Esophagus muscularis mucosa (tissue), 4 donors: ENCODE measurements at regions not wholly inside any gene's neighbourhood (a gene's known extent, or its start where the extent isn't known, plus 50 kb on each side); places are given as distances from the start of the nearest gene placed in this dataset.
"Not testable (repeated sequence)": the region's sequence is repeated elsewhere in the genome, so short reads cannot be mapped to it uniquely, and the experiment has no call there.

Experiments used
- DNase-seq: peaks from one replicate; pipeline ENCODE4 v3.0.0-alpha.2; 2017; ENCODE audit errors: extremely low spot score
- H3K27ac ChIP-seq, 4 donors: fragments of 200-600 bp; sonication (generic); replicated peaks in 1 of 4; 1 replicate in 3 of 4; 2 replicates in 1 of 4; pipeline ENCODE4 v1.5.1; 2016 to 2019; ENCODE audit warnings: mild to moderate bottlenecking in 1 of 4
- H3K27me3 ChIP-seq, 4 donors: fragments of 200-600 bp; sonication (generic); one replicate each; pipeline versions ENCODE4 v1.5.1 to v1.6.0; 2016 to 2019
- H3K36me3 ChIP-seq, 4 donors: fragments of 200-600 bp; sonication (generic); one replicate each; pipeline ENCODE4 v1.5.1; 2016 to 2019
- H3K4me1 ChIP-seq, 4 donors: fragments of 200-600 bp; sonication (generic); one replicate each; pipeline ENCODE4 v1.5.1; 2016 to 2019
- H3K4me3 ChIP-seq, 4 donors: fragments of 200-600 bp; sonication (generic); 1 replicate in 2 of 4; 2 replicates in 2 of 4; pipeline ENCODE4 v1.5.1; 2016 to 2019; ENCODE audit warnings: mild to moderate bottlenecking in 4 of 4, moderate library complexity in 1 of 4
- H3K9me3 ChIP-seq, 4 donors: fragments of 200-600 bp; sonication (generic); 1 replicate in 3 of 4; 2 replicates in 1 of 4; pipeline ENCODE4 v1.5.1; 2016 to 2019
- CTCF ChIP-seq, 3 experiments: fragments of 200-600 bp in 2 of 3; fragments of 450-650 bp in 1 of 3; sonication (generic) in 2 of 3; IDR thresholded peaks; one replicate each; pipeline ENCODE4 v1.5.1; 2017 to 2019; ENCODE audit warnings: antibody characterized with exemption in 3 of 3, mild to moderate bottlenecking in 2 of 3, moderate library complexity in 1 of 3
- EP300 ChIP-seq: sonication (generic); formaldehyde crosslinking; IDR thresholded peaks from one replicate; pipeline ENCODE4 v1.6.1; 2017; ENCODE audit warnings: antibody characterized with exemption
- POLR2A ChIP-seq: fragments of 450-650 bp; IDR thresholded peaks from one replicate; pipeline ENCODE4 v1.6.1; 2017; ENCODE audit warnings: antibody characterized with exemption, moderate library complexity, mild to moderate bottlenecking, low read depth
- POLR2AphosphoS5 ChIP-seq, 2 donors: sonication (generic); formaldehyde crosslinking; IDR thresholded peaks; one replicate each; pipeline ENCODE4 v1.6.1; 2017; ENCODE audit warnings: antibody characterized with exemption in 2 of 2
- WGBS: methylation state at CpG from one replicate; pipeline ENCODE4 v1.1.5; 2018; 5-methylcytosine and 5-hydroxymethylcytosine counted together
- intact Hi-C: fragments of 100-400 bp; cut with DNase I; formaldehyde crosslinking; loops from one replicate; pipeline ENCODE4 v1.15.1; 2023

GRCh38 chr2:84132370-84132769, 326.7 kb downstream of the SUCLG1 start:
- no peaks in the 10 kb centered on the region for H3K9me3 ChIP-seq
- H3K4me3 ChIP-seq, result no peak overlapping the region
- H3K4me1 ChIP-seq, result no peaks in the 10 kb centered on the region
- intact Hi-C loops, result no loop called here
- no peak for TF ChIP-seq EP300
- no peak for TF ChIP-seq CTCF (IDR thresholded peaks at IDR 0.05)
- TF ChIP-seq POLR2AphosphoS5 (IDR thresholded peaks at IDR 0.05), result no peak
- no peak for TF ChIP-seq POLR2A
- H3K36me3 ChIP-seq, result no peaks in the 10 kb centered on the region
- 57% methylated on average over 1 of the region's 1 CpG for WGBS
- no peak overlapping the region for H3K27ac ChIP-seq
- H3K27me3 ChIP-seq, result no peaks in the 10 kb centered on the region
- no peak for DNase-seq

- 30% methylated on average over 1 of the region's 1 CpG for WGBS
- H3K9me3 ChIP-seq, result no peaks in the 10 kb centered on the region
- no peak for DNase-seq
- H3K27me3 ChIP-seq, result no peaks in the 10 kb centered on the region
- no peak overlapping the region for H3K27ac ChIP-seq
- H3K4me3 ChIP-seq, result no peak overlapping the region
- no peak for TF ChIP-seq POLR2AphosphoS5 (IDR thresholded peaks at IDR 0.05)
- no peak for TF ChIP-seq EP300
- TF ChIP-seq POLR2A, result no peak
- no peak for TF ChIP-seq CTCF (IDR thresholded peaks at IDR 0.05)
- no peaks in the 10 kb centered on the region for H3K36me3 ChIP-seq
- H3K4me1 ChIP-seq, result no peaks in the 10 kb centered on the region
- intact Hi-C loops, result no loop called here
Measured at GRCh38 chr2:84131278-84131830, 327.7 kb downstream of the SUCLG1 start.

- intact Hi-C loops, result no loop called here
- H3K4me3 ChIP-seq, result no peak overlapping the region
Measured at GRCh38 chr2:84129018-84129417, 330.1 kb downstream of the SUCLG1 start.

GRCh38 chr2:84127812-84128211, 331.3 kb downstream of the SUCLG1 start:
- H3K4me3 ChIP-seq, H3K27ac ChIP-seq, H3K9me3 ChIP-seq, DNase-seq, H3K27me3 ChIP-seq, H3K36me3 ChIP-seq, intact Hi-C loops, H3K4me1 ChIP-seq: not testable (repeated sequence)
- 87% methylated on average over 8 of the region's 8 CpGs for WGBS

More at GRCh38 chr2:84129018-84129417, 330.1 kb downstream of the SUCLG1 start:
- 77% methylated on average over 4 of the region's 4 CpGs for whole genome bisulfite sequencing
- TF ChIP-seq EP300 (no peak), POLR2AphosphoS5 (IDR thresholded peaks at IDR 0.05) (no peak), CTCF (IDR thresholded peaks at IDR 0.05) (no peak), POLR2A (no peak)
- DNase-seq, result no peak
- no peaks in the 10 kb centered on the region for H3K36me3 ChIP-seq
- no peaks in the 10 kb centered on the region for H3K27me3 ChIP-seq
- no peak overlapping the region for H3K27ac ChIP-seq
- no peaks in the 10 kb centered on the region for H3K4me1 ChIP-seq
- no peaks in the 10 kb centered on the region for H3K9me3 ChIP-seq

- no peak overlapping the region for H3K4me3 ChIP-seq
- H3K36me3 ChIP-seq, result no peaks in the 10 kb centered on the region
- intact Hi-C loops, result no loop called here
- TF ChIP-seq EP300 (no peak), POLR2AphosphoS5 (IDR thresholded peaks at IDR 0.05) (no peak), CTCF (IDR thresholded peaks at IDR 0.05) (no peak), POLR2A (no peak)
- no peaks in the 10 kb centered on the region for H3K27me3 ChIP-seq
- H3K4me1 ChIP-seq, result no peaks in the 10 kb centered on the region
- WGBS, result 42% methylated on average over 3 of the region's 3 CpGs
- H3K9me3 ChIP-seq, result no peaks in the 10 kb centered on the region
- DNase-seq, result no peak
- H3K27ac ChIP-seq, result no peak overlapping the region
Measured at GRCh38 chr2:84126530-84126929, 332.6 kb downstream of the SUCLG1 start.
